GM12872 (cell line): ENCODE measurements at regions not wholly inside any gene's neighbourhood (a gene's known extent, or its start where the extent isn't known, plus 50 kb on each side); places are given as distances from the start of the nearest gene placed in this dataset.
A peak's percentile ranks its signal among the peaks of the same experiment; 100 is the strongest.

Experiments used
- TF ChIP-seq, protein P1 (sequence below): IDR thresholded peaks from 3 replicates; pipeline ENCODE4 v1.5.1; 2011; ENCODE audit warnings: low read depth, mild to moderate bottlenecking, low read length, moderate library complexity; ENCODE audit not compliant: insufficient read depth

DNA sequence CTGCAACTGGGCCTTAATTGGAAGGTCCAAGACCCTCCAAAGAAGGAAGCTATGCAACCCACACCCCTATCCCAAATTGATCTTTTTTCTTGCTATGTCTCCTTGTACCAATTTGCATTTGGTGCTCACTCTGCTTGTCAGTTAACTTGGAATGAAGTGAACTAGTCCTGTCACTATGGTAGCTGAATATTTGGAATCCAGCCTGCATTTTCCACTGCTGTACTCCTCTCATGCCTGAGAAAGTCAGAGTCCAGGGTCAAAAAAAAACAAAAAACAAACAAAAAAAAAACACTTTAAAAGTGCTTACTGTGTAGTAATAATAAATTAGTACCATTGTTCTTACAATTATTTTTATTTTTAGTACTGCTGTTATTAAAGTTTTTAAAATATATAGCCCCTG is 462.8 kb upstream of the SLC8A1 start:
- TF ChIP-seq, protein P1, sequence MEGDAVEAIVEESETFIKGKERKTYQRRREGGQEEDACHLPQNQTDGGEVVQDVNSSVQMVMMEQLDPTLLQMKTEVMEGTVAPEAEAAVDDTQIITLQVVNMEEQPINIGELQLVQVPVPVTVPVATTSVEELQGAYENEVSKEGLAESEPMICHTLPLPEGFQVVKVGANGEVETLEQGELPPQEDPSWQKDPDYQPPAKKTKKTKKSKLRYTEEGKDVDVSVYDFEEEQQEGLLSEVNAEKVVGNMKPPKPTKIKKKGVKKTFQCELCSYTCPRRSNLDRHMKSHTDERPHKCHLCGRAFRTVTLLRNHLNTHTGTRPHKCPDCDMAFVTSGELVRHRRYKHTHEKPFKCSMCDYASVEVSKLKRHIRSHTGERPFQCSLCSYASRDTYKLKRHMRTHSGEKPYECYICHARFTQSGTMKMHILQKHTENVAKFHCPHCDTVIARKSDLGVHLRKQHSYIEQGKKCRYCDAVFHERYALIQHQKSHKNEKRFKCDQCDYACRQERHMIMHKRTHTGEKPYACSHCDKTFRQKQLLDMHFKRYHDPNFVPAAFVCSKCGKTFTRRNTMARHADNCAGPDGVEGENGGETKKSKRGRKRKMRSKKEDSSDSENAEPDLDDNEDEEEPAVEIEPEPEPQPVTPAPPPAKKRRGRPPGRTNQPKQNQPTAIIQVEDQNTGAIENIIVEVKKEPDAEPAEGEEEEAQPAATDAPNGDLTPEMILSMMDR: no peak

DNA sequence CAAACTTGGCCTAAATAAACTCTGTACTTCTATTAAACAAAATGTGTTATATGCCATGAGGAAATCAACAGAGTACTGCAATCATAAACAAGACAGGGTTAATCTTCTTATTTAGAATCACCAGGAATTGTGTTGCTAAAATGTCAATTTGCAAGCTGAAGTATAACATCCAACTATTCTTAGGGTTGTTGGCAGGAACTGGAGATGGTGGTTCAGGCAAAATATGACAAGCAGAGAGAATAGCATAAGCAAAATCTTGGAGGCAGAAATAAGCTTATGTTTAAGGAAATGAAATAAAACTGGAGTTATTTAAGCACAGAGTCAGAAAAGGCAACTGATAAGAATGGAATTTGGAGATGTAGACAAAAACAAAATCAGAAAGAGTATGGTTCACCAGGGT is 463.8 kb upstream of the SLC8A1 start:
- TF ChIP-seq, protein P1: no peak

DNA sequence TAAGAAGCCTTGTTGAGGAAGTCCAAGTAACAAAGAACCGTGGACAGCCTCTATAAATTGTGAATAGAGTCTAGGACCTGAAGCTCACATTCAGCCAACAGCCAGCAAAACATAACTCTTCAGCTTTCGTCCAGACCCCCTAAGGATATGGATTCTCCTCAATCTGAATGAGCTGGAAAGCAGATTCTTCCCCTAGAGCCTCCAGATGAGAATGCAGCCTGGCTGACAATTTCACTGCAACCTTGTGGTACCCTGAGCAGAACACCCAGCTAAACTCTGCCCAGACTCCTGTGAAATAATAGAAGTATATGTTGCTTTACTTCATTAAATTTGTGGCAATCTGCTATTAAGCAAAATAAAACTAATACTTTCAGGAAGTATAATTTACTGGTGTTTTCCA is 483.5 kb upstream of the SLC8A1 start:
- TF ChIP-seq, protein P1: 0 out of 3 replicates have a peak, but pooled peaks have one; percentile 1

DNA sequence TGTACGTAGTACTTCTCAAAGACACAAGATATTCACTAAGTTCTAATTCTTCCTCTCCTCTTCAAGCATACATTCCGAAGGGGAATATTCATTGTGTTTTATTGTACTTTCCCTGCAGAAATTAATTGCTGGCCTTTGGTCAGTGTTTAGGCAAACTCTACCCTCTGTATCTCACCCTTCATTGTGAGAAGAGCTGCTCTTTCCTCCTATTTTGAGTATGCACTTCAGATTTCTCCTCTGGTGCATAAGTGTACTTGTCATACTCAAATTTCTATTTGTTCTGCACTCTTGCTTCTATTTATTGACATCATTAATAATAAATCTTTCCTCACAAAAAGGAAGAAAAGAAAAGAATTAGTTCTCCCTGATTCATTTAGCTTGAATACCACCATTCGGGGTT is 485.4 kb upstream of the SLC8A1 start:
- TF ChIP-seq, protein P1: no peak

DNA sequence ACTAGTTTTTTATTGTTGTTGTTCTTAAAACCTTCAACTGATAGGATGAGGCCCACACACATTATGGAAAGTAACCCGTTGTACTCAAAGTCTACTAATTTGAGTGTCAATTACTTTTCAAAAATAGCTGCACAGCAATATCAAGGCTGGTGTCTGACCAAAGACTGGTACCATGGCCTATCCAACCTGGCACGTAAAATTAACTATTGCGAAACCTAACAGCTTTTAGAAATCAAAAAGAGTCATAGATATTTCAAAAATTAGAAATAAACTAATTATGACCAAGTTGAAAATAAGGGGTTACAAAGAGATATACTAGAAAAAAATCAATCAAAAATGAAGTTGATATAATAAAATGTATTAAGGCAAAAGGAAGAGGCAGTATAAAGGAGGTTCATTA is 501.5 kb upstream of the SLC8A1 start:
- TF ChIP-seq, protein P1: no peak

DNA sequence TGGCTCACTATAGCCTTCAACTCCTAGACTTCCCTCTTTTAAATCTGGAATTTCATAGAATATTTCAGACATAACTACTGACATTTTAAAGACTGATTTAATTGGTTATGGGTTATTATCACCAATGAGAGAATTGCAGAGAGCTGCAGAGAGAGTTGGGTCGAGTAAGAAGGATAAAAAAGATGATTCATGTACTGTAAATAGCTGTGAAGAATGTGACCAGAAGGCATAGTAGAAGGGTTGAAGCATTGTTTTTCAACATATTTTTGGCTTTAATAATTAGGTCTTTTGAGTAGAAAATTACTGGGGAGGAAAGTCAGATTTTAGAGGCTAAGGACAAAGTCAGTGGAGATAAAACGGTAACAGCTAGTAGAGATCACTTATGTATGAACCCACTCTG is 503.2 kb upstream of the SLC8A1 start:
- TF ChIP-seq, protein P1: no peak

DNA sequence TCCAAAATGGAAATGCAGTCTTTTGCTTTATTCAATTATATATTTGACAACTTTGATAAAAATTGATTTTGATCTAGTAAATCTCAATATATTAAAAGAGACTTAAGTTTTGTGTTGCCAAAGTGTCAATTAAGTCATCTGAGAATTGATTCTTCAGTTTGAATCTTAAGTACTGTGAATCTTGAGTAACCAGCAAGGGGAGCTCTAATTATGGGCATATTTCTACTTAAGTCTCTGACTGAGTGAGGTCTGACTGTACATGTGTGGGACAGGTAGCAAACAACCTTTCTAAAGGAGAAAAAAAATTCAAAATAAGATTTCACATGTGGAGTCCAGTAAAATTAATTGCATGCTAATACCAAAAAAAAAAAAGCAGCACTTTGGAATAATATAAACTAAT is 503.7 kb upstream of the SLC8A1 start:
- TF ChIP-seq, protein P1: no peak

DNA sequence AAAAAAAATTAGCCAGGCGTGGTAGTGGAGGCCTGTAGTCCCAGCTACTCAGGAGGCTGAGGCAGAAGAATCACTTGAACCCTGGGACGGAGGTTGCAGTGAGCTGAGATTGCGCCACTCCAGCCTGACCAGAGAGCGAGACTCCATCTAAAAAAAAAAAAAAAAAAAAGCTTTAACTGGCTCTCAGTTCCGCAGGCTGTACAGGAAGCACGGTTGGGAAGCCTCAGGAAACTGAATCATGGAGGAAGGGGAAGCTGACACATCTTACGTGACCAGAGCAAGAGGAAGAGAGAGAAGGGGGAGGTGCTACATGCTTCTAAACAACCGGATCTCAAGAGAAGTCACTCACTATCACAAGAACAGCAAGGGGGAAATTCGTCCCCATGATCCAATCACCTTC is 505.6 kb upstream of the SLC8A1 start:
- TF ChIP-seq, protein P1: no peak
